ENCODE measurements at regions not wholly inside any gene's neighbourhood (a gene's known extent, or its start where the extent isn't known, plus 50 kb on each side); places are given as distances from the start of the nearest gene placed in this dataset.

DNA sequence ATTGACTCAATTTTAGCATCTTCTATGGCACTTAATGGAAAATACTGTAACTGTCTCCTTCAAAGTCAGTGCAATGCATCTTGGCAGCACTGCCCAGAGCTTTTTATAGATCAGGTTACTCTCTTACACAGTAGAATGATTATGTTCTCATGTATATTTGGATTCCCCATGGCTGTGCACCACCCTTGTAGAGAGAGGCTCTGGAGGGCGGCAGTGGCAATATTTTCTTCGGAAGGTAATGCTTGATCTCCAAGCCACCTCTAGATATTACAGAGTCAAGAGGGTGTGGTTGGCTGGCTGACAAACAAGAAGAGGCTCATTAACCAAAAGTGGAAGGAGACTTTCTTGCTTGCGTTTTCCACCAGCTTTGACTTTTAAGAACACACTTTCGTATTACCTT, 72.8 kb upstream of the ARSJ start:
- DNase-seq (ENCODE audit: low read depth in 1 of 2, low spot score in 1 of 2) = no peak
- Histone ChIP-seq H3K4me1 (ENCODE audit: low read depth) (no peaks in the 10 kb centered on the region), H3K27ac (no peak overlapping the region), H3K9me3 (ENCODE audit: low read depth) (no peaks in the 10 kb centered on the region), H3K27me3 (no peaks in the 10 kb centered on the region), H3K36me3 (no peaks in the 10 kb centered on the region), H3K4me3 (no peak overlapping the region)
- TF ChIP-seq, protein P1, sequence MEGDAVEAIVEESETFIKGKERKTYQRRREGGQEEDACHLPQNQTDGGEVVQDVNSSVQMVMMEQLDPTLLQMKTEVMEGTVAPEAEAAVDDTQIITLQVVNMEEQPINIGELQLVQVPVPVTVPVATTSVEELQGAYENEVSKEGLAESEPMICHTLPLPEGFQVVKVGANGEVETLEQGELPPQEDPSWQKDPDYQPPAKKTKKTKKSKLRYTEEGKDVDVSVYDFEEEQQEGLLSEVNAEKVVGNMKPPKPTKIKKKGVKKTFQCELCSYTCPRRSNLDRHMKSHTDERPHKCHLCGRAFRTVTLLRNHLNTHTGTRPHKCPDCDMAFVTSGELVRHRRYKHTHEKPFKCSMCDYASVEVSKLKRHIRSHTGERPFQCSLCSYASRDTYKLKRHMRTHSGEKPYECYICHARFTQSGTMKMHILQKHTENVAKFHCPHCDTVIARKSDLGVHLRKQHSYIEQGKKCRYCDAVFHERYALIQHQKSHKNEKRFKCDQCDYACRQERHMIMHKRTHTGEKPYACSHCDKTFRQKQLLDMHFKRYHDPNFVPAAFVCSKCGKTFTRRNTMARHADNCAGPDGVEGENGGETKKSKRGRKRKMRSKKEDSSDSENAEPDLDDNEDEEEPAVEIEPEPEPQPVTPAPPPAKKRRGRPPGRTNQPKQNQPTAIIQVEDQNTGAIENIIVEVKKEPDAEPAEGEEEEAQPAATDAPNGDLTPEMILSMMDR (IDR thresholded peaks at IDR 0.05; ENCODE audit: low read depth, low read length) = no peak

DNA sequence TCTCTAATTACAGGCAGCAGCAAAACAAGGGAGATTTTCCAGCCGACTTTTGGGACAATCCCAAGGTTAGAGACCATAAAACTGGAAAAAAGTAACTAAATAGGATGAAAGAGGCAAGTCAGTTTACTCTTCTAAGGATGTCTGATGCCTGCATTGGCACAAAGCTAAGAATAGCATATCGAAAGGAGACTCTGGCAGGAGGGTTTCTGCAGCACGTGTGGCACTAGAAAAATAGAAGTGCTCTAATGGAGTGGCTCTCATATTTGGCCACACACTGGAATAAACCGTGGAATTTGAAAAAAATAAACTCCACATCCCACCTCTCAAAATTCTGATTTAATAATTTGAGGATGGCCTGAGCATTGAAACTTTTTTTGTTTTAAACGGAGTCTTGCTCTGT, 77.2 kb upstream of the ARSJ start:
- Histone ChIP-seq H3K27ac (no peak overlapping the region), H3K4me1 (ENCODE audit: low read depth) (no peaks in the 10 kb centered on the region), H3K4me3 (no peak overlapping the region), H3K27me3 (no peaks in the 10 kb centered on the region), H3K9me3 (ENCODE audit: low read depth) (no peaks in the 10 kb centered on the region), H3K36me3 (no peaks in the 10 kb centered on the region)
- TF ChIP-seq, protein P1 (IDR thresholded peaks at IDR 0.05; ENCODE audit: low read depth, low read length) = no peak
- no peak for DNase-seq (ENCODE audit: low read depth in 1 of 2, low spot score in 1 of 2)

GRCh38 chr4:114057746-114058145, 78.3 kb upstream of the ARSJ start:
- no peaks in the 10 kb centered on the region for H3K9me3 ChIP-seq (ENCODE audit: low read depth)
- no peak for DNase-seq (ENCODE audit: low read depth in 1 of 2, low spot score in 1 of 2)
- TF ChIP-seq, protein P1 (IDR thresholded peaks at IDR 0.05; ENCODE audit: low read depth, low read length) = no peak
- no peaks in the 10 kb centered on the region for H3K27me3 ChIP-seq
- H3K36me3 ChIP-seq = no peaks in the 10 kb centered on the region
- no peak overlapping the region for H3K4me3 ChIP-seq
- no peak overlapping the region for H3K27ac ChIP-seq
- no peaks in the 10 kb centered on the region for H3K4me1 ChIP-seq (ENCODE audit: low read depth)

- no peak for DNase-seq (ENCODE audit: low read depth in 1 of 2, low spot score in 1 of 2)
- H3K9me3 ChIP-seq (ENCODE audit: low read depth) = no peaks in the 10 kb centered on the region
- H3K36me3 ChIP-seq = no peaks in the 10 kb centered on the region
- H3K4me3 ChIP-seq = no peak overlapping the region
- TF ChIP-seq, protein P1 (IDR thresholded peaks at IDR 0.05; ENCODE audit: low read depth, low read length) = no peak
- H3K27me3 ChIP-seq = no peaks in the 10 kb centered on the region
- no peaks in the 10 kb centered on the region for H3K4me1 ChIP-seq (ENCODE audit: low read depth)
- no peak overlapping the region for H3K27ac ChIP-seq
Measured at GRCh38 chr4:114062499-114062898, 83.1 kb upstream of the ARSJ start.

DNA sequence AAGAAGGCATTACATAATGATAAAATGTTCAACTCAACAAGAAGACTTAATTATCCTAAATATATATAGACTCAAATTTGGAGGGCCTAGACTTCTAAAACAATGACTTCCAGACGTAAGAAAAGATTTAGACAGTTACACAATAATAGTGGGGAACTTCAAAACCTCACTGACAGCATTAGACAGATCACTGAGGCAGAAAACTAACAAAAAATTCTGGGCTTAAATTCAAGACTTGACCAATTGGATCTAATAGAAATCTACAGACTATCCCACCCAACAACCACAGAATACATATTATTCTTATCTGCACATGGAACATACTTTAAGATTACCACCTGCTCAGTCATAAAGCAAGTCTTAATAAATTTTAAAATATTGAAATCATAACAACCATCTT, 93.3 kb upstream of the ARSJ start:
- Histone ChIP-seq H3K4me1 (ENCODE audit: low read depth) (no peaks in the 10 kb centered on the region), H3K27ac (no peak overlapping the region), H3K4me3 (no peak overlapping the region), H3K9me3 (ENCODE audit: low read depth) (no peaks in the 10 kb centered on the region), H3K36me3 (no peaks in the 10 kb centered on the region), H3K27me3 (no peaks in the 10 kb centered on the region)
- no peak for DNase-seq (ENCODE audit: low read depth in 1 of 2, low spot score in 1 of 2)
- TF ChIP-seq, protein P1 (IDR thresholded peaks at IDR 0.05; ENCODE audit: low read depth, low read length) = no peak

All from cardiac muscle cell (in vitro differentiated cells and primary cell).